GM12892 (cell line): ENCODE measurements at regions not wholly inside any gene's neighbourhood (a gene's known extent, or its start where the extent isn't known, plus 50 kb on each side); places are given as distances from the start of the nearest gene placed in this dataset.

Experiments
- POLR2A ChIP-seq: IDR thresholded peaks from 2 replicates; pipeline ENCODE4 v1.6.1; 2011; ENCODE audit warnings: low read depth, low read length, control low read depth
- POLR2AphosphoS5 ChIP-seq: IDR thresholded peaks from 2 replicates; pipeline ENCODE4 v1.6.1; 2011; ENCODE audit warnings: low read depth, low read length, control low read depth
- TAF1 ChIP-seq: IDR thresholded peaks from 2 replicates; pipeline ENCODE4 v1.6.1; 2011; ENCODE audit warnings: low read depth, mild to moderate bottlenecking, control low read depth, low read length, borderline replicate concordance

DNA sequence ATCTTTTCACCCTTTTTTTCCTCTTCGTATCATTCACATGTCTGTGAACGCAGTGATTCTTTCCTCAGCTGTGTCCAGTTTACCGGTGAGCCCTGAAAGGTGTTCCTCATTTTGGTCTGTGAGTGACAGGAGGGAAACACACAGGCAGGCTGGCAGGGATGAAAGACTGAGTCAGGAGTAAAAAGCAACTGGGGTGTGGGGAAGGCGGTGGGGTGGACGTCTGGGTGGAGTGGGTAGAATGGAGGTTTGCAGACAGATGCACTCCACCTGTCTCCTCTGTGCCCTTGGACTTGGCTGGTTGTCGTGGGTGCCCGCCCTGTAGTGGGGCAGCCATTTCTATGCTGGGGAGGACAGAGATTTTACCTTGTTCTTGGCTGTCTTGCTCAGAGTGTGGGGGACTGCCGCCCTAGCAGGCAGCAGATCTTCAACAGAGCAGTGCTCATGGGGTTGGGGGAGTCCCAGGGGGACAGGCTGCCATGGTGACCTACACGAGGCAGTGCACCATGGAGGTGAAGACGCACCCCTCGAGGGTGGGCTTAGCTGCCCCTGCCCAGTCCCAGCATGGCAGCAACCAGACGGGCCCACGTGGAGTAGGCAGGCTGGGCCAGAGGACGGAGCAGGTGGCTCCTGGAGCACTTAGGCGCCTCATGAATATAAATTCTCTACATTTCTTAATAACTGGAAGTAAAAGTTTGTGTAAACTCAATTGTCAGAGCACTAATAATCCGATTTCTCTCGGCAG, 603.7 kb downstream of the TBC1D22A start:
- no peak for TF ChIP-seq POLR2AphosphoS5
- no peak for TF ChIP-seq POLR2A
- TF ChIP-seq TAF1: no peak
